LNCaP clone FGC (cell line): ENCODE measurements at regions not wholly inside any gene's neighbourhood (a gene's known extent, or its start where the extent isn't known, plus 50 kb on each side); places are given as distances from the start of the nearest gene placed in this dataset.

Experiments used
- DNase-seq: peaks from one replicate; pipeline ENCODE4 v3.0.0-alpha.2; 2011; ENCODE audit warnings: low read depth
- H3K4me3 ChIP-seq: 2 replicates; pipeline ENCODE4 v1.5.1; 2011; ENCODE audit warnings: mild to moderate bottlenecking, low read depth, low read length, control low read depth
- CTCF ChIP-seq: IDR thresholded peaks from 2 replicates; pipeline ENCODE4 v1.5.1; 2012; ENCODE audit warnings: mild to moderate bottlenecking; ENCODE audit not compliant: control insufficient read depth, insufficient read depth; ENCODE audit errors: extremely low read depth

DNA sequence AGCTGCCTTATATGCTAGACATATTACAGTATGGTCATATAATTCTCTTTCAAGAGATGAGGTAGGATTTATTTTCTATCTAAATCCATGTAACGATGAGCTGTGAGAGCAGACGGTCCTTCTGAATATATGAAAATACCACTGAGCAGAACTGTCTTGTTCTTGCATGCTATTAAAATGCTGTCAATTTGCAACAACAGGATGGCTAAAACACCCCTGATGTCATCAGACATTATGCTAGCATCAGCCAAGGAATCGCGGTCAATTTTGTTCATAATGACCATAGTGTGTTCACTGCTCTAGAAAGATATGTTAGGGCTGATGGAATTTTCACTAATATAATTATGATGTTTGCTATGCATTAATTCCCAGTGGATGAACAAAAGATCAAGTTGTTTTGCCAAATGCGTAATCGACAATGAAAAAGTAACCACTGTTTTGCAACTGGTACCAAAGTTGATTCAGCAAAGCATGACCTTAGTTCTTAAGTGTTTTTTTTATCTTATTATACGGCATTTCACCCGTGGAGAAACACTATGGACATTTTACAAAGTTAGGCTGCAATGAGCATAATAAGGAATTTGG, 765.4 kb upstream of the NR2F2 start:
- no peak overlapping the region for H3K4me3 ChIP-seq
- no peak for TF ChIP-seq CTCF
- DNase-seq = no peak

DNA sequence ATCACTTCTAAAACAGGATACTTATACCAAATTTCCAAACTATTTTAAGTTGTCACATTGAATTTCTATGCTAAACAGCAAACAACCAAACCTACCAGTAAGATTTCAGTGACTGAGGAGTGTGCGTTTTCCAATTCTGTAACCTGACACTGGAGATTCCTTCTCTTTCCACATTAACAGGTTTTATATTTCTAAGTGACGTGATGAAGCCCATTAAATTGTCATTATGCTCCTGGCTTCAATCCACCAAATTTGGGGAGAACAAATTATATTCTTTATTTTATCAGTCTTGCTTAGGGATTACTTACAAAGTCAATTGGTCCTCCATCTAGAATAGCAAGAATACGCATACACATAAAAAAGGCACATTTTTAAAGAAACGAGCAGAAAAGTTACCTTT, 764.8 kb upstream of the NR2F2 start:
- no peak for TF ChIP-seq CTCF
- no peak overlapping the region for H3K4me3 ChIP-seq
- DNase-seq = no peak

DNA sequence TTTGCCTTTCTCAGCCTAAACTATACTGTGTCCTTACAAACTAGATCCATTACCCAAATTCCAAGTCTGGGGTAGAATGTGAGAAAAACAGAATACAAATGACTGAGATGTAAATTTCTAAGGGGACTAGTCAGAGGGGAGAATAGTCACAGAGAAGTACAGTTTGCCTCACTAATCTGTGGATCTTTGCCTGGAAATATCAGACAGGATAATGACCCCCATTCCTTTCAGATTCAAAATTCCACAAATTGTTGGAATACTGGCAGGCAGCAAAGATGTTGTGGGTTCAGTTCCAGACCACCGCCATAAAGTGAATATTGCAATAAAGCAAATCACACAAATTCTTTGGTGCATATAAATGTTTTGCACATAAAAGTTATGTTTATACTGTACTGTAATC, 762.8 kb upstream of the NR2F2 start:
- DNase-seq = no peak
- TF ChIP-seq CTCF = no peak
- no peak overlapping the region for H3K4me3 ChIP-seq

DNA sequence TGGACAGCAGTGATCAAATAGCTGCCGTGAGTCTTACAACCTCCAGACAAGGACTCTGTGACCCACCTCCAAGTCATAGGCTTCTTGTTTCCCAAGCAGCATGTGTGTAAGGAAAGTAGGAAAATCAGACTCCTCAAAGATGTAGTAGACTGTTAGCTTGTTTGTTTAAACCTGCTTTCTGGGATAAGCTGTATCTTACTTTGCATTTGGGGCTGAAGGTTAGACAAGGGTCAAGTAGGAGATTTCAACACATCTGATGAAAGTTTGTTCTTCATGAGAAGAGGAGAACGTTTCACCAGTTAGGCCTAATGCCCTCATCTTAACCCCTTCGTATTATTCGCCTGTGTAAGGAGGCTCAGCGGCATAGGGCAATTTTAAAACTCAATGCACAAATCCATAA, 756.4 kb upstream of the NR2F2 start:
- no peak for DNase-seq
- no peak for TF ChIP-seq CTCF
- H3K4me3 ChIP-seq = no peak overlapping the region

DNA sequence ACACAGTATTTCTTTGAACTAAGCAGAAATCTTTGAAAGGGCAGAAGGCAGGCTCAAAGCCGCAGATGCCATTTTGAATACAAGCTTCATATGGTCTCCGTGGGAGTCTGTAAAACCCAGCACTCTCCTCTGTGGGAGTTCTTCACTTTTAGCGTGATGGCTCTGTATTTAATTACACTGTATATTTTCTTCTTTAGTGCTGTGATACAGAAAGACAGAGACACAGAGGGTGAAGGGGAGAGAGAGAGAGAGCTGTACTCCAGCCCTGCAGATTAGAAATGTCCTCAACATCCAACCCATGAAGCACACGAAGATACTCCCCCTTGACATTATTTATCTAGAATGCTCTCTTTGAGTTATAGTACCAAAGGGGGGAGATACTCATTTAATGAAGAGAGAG, 752.6 kb upstream of the NR2F2 start:
- no peak overlapping the region for H3K4me3 ChIP-seq
- TF ChIP-seq CTCF = no peak
- no peak for DNase-seq

DNA sequence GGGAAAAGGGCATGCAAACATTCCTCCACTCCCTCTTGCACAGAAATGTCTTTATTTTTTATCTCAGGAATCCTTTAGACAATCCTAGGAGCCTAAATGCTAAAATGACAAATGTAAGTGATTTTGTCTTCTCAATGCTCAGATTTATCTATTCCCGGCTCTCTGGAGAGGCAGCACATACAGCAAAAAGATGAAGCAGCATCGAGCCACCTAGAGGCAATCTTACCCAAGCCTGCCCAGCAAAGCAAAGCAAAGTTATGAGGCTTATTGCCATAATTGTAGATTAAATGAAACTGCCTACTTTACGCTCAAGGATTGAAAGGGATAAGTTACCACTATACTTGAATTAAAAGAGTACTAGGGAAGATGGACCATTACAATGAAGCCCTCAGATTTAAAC, 750.4 kb upstream of the NR2F2 start:
- H3K4me3 ChIP-seq = no peak overlapping the region
- no peak for DNase-seq
- TF ChIP-seq CTCF = 0 out of 2 replicates have a peak, but pooled peaks have one; percentile 3

GRCh38 chr15:95581595-95581994, 748.9 kb upstream of the NR2F2 start:
- H3K4me3 ChIP-seq = no peak overlapping the region
- no peak for DNase-seq
- no peak for TF ChIP-seq CTCF
